Naive thymus-derived CD4-positive, alpha-beta T cell (primary cell): ENCODE measurements at regions not wholly inside any gene's neighbourhood (a gene's known extent, or its start where the extent isn't known, plus 50 kb on each side); places are given as distances from the start of the nearest gene placed in this dataset.

Experiments
- ATAC-seq: fragments of 150-1000 bp; cut with Tn5 transposase; 2 replicates; pipeline ENCODE4 v1.10.0; 2021; ENCODE audit warnings: mild to moderate bottlenecking, moderate library complexity
- CTCF ChIA-PET: fragments of 350-600 bp; sonication (Branson Sonifier 250); formaldehyde crosslinking; loops from one replicate; lab custom pipeline; 2021; ENCODE audit warnings: antibody characterized with exemption; lab: Charles Lee
- POLR2A ChIA-PET: fragments of 350-600 bp; sonication (Branson Sonifier 250); formaldehyde crosslinking; loops from one replicate; lab custom pipeline; 2021; ENCODE audit warnings: antibody characterized with exemption, inconsistent platforms; lab: Charles Lee
- DNase-seq, 9 donors: peaks; one replicate each; pipeline versions ENCODE4 v3.0.0 to v3.0.0-alpha.2; 2020 to 2022; ENCODE audit warnings: mixed read lengths in 1 of 9
- H3K27ac ChIP-seq: one replicate; pipeline ENCODE4 v1.7.0; 2013; ENCODE audit warnings: mild to moderate bottlenecking, low read depth, low read length, moderate library complexity
- H3K27me3 ChIP-seq, 2 donors: one replicate each; pipeline ENCODE4 v1.7.0; 2013; ENCODE audit warnings: low read length in 2 of 2, mild to moderate bottlenecking in 2 of 2, moderate library complexity in 2 of 2; ENCODE audit not compliant: control insufficient read depth in 2 of 2, insufficient read depth in 2 of 2
- H3K36me3 ChIP-seq, 3 experiments: 1 replicate in 2 of 3; 2 replicates in 1 of 3; pipeline ENCODE4 v1.7.0; 2013; ENCODE audit warnings: low read length in 3 of 3, mild to moderate bottlenecking in 3 of 3, moderate library complexity in 1 of 3; ENCODE audit not compliant: insufficient read depth in 3 of 3, control insufficient read depth in 2 of 3
- H3K4me1 ChIP-seq, 2 donors: one replicate each; pipeline ENCODE4 v1.7.0; 2013; ENCODE audit warnings: low read length in 2 of 2, mild to moderate bottlenecking in 2 of 2, moderate library complexity in 1 of 2; ENCODE audit not compliant: control insufficient read depth in 2 of 2, insufficient read depth in 2 of 2
- H3K4me3 ChIP-seq: 2 replicates; pipeline ENCODE4 v1.7.0; 2013; ENCODE audit warnings: mild to moderate bottlenecking, low read length
- H3K9me3 ChIP-seq, 3 experiments: 1 replicate in 2 of 3; 2 replicates in 1 of 3; pipeline ENCODE4 v1.7.0; 2013; ENCODE audit warnings: low read length in 3 of 3; ENCODE audit not compliant: control insufficient read depth in 2 of 3
- H3K27ac Mint-ChIP-seq, 9 donors: one replicate each; pipeline ENCODE4 v1.8.0; 2020 to 2022; ENCODE audit warnings: mixed read lengths in 9 of 9, mild to moderate bottlenecking in 8 of 9, moderate library complexity in 5 of 9, inconsistent platforms in 2 of 9
- H3K27me3 Mint-ChIP-seq, 5 donors: one replicate each; pipeline ENCODE4 v1.8.0; 2021 to 2022; ENCODE audit warnings: mixed read lengths in 5 of 5, mild to moderate bottlenecking in 1 of 5
- H3K36me3 Mint-ChIP-seq, 5 donors: one replicate each; pipeline ENCODE4 v1.8.0; 2020 to 2022; ENCODE audit warnings: mixed read lengths in 5 of 5, mild to moderate bottlenecking in 3 of 5, inconsistent platforms in 1 of 5
- H3K4me1 Mint-ChIP-seq, 7 donors: one replicate each; pipeline ENCODE4 v1.8.0; 2020 to 2022; ENCODE audit warnings: mixed read lengths in 7 of 7, mild to moderate bottlenecking in 3 of 7, inconsistent platforms in 1 of 7
- H3K4me3 Mint-ChIP-seq, 10 donors: one replicate each; pipeline ENCODE4 v1.8.0; 2020 to 2022; ENCODE audit warnings: mild to moderate bottlenecking in 10 of 10, mixed read lengths in 10 of 10, moderate library complexity in 6 of 10, inconsistent platforms in 2 of 10
- H3K9me3 Mint-ChIP-seq, 11 donors: one replicate each; pipeline ENCODE4 v1.8.0; 2020 to 2022; ENCODE audit warnings: mixed read lengths in 11 of 11, mild to moderate bottlenecking in 4 of 11, inconsistent platforms in 1 of 11, moderate library complexity in 1 of 11
- intact Hi-C, 2 donors: fragments of 100-400 bp; cut with micrococcal nuclease; formaldehyde crosslinking; loops; one replicate each; pipeline ENCODE4 v1.15.1; 2023

DNA sequence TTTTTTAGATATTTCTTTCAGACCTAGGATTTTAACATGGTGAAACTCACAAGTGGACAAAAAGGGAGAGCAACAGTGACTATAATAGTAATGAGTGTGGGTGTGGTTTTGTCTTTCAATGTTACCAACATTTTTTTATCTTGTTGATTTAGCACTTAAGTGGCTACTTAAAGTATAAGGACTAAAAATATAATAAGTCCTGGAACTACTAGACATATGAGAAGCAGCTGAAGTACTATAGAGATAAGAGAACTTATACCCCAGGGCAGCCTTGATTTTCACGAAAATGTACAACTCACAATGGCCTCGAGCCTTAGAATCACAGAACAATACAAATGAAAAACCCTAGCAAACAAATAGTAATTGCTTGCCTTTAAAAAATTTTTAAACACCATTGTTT is 1151.8 kb downstream of the TYW1 start:
- Histone ChIP-seq H3K9me3 (peaks cover 0 to 2% (median 0%) of the 10 kb centered on the region in 3 experiments), H3K36me3 (no peaks in the 10 kb centered on the region), H3K27me3 (no peaks in the 10 kb centered on the region), H3K4me1 (no peaks in the 10 kb centered on the region), H3K27ac (no peak overlapping the region), H3K4me3 (no peak overlapping the region)
- Mint-ChIP-seq H3K27me3 (no peaks in the 10 kb centered on the region), H3K4me3 (no peak overlapping the region), H3K36me3 (no peaks in the 10 kb centered on the region), H3K4me1 (no peaks in the 10 kb centered on the region), H3K27ac (no peak overlapping the region), H3K9me3 (peaks cover 7 to 41% (median 21%) of the 10 kb centered on the region in 11 donors)
- intact Hi-C loops = no loop called here
- CTCF ChIA-PET = no interaction called here
- POLR2A ChIA-PET = no interaction called here
- no peak for DNase-seq
- ATAC-seq = no peak

DNA sequence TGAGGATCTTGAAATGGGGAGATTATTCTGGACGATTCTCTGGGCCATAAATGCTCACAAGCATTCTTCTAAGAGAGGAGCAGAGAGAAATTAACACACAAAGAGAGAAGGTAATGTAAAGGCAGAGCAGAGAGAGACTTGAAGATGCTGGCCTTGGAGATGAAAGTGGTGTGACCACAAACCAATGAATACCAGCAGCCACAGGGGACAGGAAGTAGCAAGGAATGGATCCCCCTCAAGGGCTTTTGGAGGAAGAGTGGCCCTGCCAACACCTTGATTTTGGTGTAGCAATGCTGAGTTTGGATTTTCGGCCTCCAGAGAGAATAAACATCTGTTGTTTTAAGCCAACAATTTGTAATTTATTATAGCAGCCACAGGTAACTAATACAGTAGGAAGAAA is 1155.6 kb downstream of the TYW1 start:
- Histone ChIP-seq H3K27ac (no peak overlapping the region), H3K36me3 (no peaks in the 10 kb centered on the region), H3K4me3 (no peak overlapping the region), H3K27me3 (no peaks in the 10 kb centered on the region), H3K9me3 (no peaks in the 10 kb centered on the region), H3K4me1 (no peaks in the 10 kb centered on the region)
- intact Hi-C loops = no loop called here
- no peaks in the 10 kb centered on the region for H3K27me3 Mint-ChIP-seq
- peaks cover 3 to 25% (median 14%) of the 10 kb centered on the region in 11 donors for H3K9me3 Mint-ChIP-seq
- no peak overlapping the region for H3K27ac Mint-ChIP-seq
- H3K36me3 Mint-ChIP-seq = no peaks in the 10 kb centered on the region
- H3K4me1 Mint-ChIP-seq = no peaks in the 10 kb centered on the region
- ChIA-PET CTCF (no interaction called here), POLR2A (no interaction called here)
- no peak overlapping the region for H3K4me3 Mint-ChIP-seq
- no peak for DNase-seq
- no peak for ATAC-seq

DNA sequence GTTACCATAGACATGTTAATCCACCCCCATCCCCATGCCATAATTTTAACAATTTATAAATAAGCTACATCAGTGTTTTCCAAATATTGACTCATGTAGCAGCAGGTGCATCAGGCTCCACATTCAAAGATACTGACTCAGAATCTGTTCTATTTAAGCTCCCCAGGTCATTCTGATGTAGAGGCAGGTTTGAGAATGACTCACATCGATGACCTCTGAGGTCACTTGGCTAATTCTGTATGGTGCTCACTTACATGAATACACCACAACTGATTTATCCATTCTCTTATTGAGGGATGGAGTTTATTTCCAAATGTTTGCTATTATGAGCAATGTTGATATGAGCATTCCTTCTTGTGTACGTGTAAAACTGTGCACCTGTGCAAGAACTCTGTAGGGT is 1159.0 kb downstream of the TYW1 start:
- Histone ChIP-seq H3K27ac (no peak overlapping the region), H3K36me3 (no peaks in the 10 kb centered on the region), H3K4me3 (no peak overlapping the region), H3K4me1 (no peaks in the 10 kb centered on the region), H3K9me3 (no peaks in the 10 kb centered on the region), H3K27me3 (no peaks in the 10 kb centered on the region)
- no peak for ATAC-seq
- CTCF ChIA-PET = no interaction called here
- intact Hi-C loops = no loop called here
- Mint-ChIP-seq H3K4me1 (no peaks in the 10 kb centered on the region), H3K9me3 (peaks cover 3 to 27% (median 11%) of the 10 kb centered on the region in 11 donors), H3K36me3 (peaks cover 0 to 7% (median 0%) of the 10 kb centered on the region in 5 donors), H3K4me3 (no peak overlapping the region), H3K27ac (no peak overlapping the region), H3K27me3 (no peaks in the 10 kb centered on the region)
- DNase-seq = no peak
- POLR2A ChIA-PET = no interaction called here

DNA sequence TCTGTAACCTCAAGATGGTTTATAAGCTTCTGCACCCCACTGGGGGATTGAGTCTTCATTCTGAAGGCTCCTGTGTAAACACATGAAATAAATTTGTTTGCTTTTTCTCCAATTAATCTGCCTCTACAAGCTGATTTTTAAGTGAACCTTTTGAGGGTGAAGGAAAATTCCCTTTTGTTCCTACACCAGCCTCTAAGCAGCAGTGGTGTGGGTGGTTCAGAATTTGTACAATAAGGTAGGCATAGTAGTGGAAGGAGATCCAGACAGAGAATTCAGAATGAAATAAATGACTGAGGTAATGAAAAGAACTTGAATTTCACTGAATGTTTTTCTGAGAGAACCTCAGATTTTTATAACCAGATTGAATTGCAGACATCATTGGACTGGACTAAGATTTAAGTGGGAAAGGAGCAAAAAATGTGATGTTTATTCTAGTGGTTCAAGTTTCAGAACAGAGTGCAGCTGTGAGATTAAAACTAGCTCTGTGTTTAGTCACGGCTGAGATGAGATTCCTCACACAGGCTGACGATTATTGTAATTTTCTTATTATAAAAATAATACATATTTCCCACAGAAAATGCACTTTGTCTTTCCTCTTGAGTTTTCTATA is 1162.2 kb downstream of the TYW1 start:
- no peak overlapping the region for H3K27ac Mint-ChIP-seq
- DNase-seq = no peak
- H3K4me3 ChIP-seq = no peak overlapping the region
- H3K4me1 Mint-ChIP-seq = no peaks in the 10 kb centered on the region
- no peaks in the 10 kb centered on the region for H3K27me3 Mint-ChIP-seq
- ChIA-PET CTCF (no interaction called here), POLR2A (no interaction called here)
- H3K9me3 ChIP-seq = no peaks in the 10 kb centered on the region
- no peak overlapping the region for H3K27ac ChIP-seq
- intact Hi-C loops = no loop called here
- peaks cover 5 to 23% (median 9%) of the 10 kb centered on the region in 11 donors for H3K9me3 Mint-ChIP-seq
- H3K4me3 Mint-ChIP-seq = no peak overlapping the region
- peaks cover 0 to 7% (median 0%) of the 10 kb centered on the region in 5 donors for H3K36me3 Mint-ChIP-seq
- H3K27me3 ChIP-seq = no peaks in the 10 kb centered on the region
- no peaks in the 10 kb centered on the region for H3K4me1 ChIP-seq
- no peaks in the 10 kb centered on the region for H3K36me3 ChIP-seq
- ATAC-seq = no peak

DNA sequence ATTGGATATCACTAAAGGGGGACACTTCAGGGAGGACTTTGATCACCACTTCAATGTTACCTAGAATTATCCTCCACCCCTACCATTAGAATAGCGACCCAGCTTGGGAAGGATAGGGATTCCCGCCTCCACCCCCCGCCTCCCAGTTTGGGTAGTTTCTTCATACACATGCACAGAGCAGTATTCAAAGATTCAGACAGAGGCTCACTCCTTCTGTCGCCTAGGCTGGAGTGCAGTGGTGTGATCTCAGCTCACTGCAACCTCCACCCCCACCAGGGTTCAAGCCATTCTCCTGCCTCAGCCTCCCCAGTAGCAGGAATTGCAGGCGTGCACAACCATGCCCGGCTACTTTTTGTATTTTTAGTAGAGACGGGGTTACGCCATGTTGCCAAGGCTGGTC is 1166.1 kb downstream of the TYW1 start:
- no peak for ATAC-seq
- Histone ChIP-seq H3K36me3 (no peaks in the 10 kb centered on the region), H3K27me3 (no peaks in the 10 kb centered on the region), H3K9me3 (no peaks in the 10 kb centered on the region), H3K4me3 (no peak overlapping the region), H3K4me1 (no peaks in the 10 kb centered on the region), H3K27ac (no peak overlapping the region)
- peaks cover 5 to 22% (median 9%) of the 10 kb centered on the region in 11 donors for H3K9me3 Mint-ChIP-seq
- no peak for DNase-seq
- H3K27ac Mint-ChIP-seq = no peak overlapping the region
- ChIA-PET CTCF (no interaction called here), POLR2A (no interaction called here)
- H3K36me3 Mint-ChIP-seq = peaks cover 0 to 7% (median 0%) of the 10 kb centered on the region in 5 donors
- H3K27me3 Mint-ChIP-seq = no peaks in the 10 kb centered on the region
- intact Hi-C loops = no loop called here
- no peaks in the 10 kb centered on the region for H3K4me1 Mint-ChIP-seq
- no peak overlapping the region for H3K4me3 Mint-ChIP-seq

DNA sequence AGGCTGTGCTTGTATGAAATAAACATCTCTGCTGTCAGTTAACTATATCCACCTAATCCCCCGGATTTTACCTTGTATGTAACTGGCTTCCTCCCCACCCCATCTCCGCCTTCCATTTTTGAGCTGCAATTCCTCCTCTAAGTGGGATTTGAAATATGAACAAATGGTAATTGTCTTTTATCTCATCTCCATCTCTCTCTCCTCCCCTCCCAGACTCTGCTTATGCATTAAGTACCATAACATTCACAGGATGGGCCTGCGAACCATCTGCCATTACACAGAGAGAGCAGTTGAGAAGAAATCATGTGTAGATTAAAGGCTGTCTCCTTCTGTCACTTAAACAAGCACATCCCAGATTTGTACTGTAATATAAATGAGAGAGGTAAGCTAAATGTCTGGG is 1169.9 kb downstream of the TYW1 start:
- no peak overlapping the region for H3K27ac ChIP-seq
- intact Hi-C loops = no loop called here
- DNase-seq (no peak), ATAC-seq (no peak)
- H3K9me3 ChIP-seq = no peaks in the 10 kb centered on the region
- Mint-ChIP-seq H3K4me1 (no peaks in the 10 kb centered on the region), H3K36me3 (no peaks in the 10 kb centered on the region), H3K27me3 (no peaks in the 10 kb centered on the region), H3K9me3 (peaks cover 0 to 20% (median 10%) of the 10 kb centered on the region in 11 donors), H3K27ac (no peak overlapping the region), H3K4me3 (no peak overlapping the region)
- ChIA-PET CTCF (no interaction called here), POLR2A (no interaction called here)
- no peaks in the 10 kb centered on the region for H3K36me3 ChIP-seq
- no peak overlapping the region for H3K4me3 ChIP-seq
- no peaks in the 10 kb centered on the region for H3K27me3 ChIP-seq
- no peaks in the 10 kb centered on the region for H3K4me1 ChIP-seq

DNA sequence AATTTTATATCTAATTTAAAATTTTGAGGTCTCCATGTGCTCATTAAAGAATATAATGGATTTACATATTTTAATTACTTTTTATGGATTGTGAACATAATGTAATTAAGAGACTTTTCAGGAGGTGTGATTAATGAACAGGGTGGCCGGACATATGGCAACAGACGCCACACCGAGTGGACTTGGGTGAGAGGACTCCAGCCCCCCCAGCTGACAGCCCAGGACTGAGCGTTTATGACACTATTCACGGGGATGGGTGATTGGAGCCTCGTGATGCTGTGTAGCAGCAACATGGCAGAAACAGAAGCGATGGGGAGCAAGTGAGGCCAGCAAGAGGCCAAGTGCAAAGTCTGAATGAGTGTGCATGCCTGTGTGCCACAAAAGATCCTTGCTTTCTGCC is 1176.9 kb downstream of the TYW1 start:
- Mint-ChIP-seq H3K4me1 (no peaks in the 10 kb centered on the region), H3K36me3 (no peaks in the 10 kb centered on the region), H3K9me3 (peaks cover 0 to 22% (median 5%) of the 10 kb centered on the region in 11 donors), H3K4me3 (no peak overlapping the region), H3K27ac (no peak overlapping the region), H3K27me3 (no peaks in the 10 kb centered on the region)
- intact Hi-C loops = no loop called here
- H3K4me3 ChIP-seq = no peak overlapping the region
- no peaks in the 10 kb centered on the region for H3K36me3 ChIP-seq
- no peaks in the 10 kb centered on the region for H3K4me1 ChIP-seq
- H3K27me3 ChIP-seq = no peaks in the 10 kb centered on the region
- H3K27ac ChIP-seq = no peak overlapping the region
- POLR2A ChIA-PET = no interaction called here
- ATAC-seq (no peak), DNase-seq (no peak)
- H3K9me3 ChIP-seq = no peaks in the 10 kb centered on the region
- CTCF ChIA-PET = no interaction called here
